ENCODE measurements at regions not wholly inside any gene's neighbourhood (a gene's known extent, or its start where the extent isn't known, plus 50 kb on each side); places are given as distances from the start of the nearest gene placed in this dataset.

- no peak for TF ChIP-seq CTCF (IDR thresholded peaks at IDR 0.05)
- TF ChIP-seq POLR2A (IDR thresholded peaks at IDR 0.05), result no peak
- no peak for TF ChIP-seq EP300 (IDR thresholded peaks at IDR 0.05)
These were observed 171.2 kb upstream of the CELF2 start for GRCh38 chr10:10846504-10846900.
